ENCODE measurements at regions not wholly inside any gene's neighbourhood (a gene's known extent, or its start where the extent isn't known, plus 50 kb on each side); places are given as distances from the start of the nearest gene placed in this dataset.

DNA sequence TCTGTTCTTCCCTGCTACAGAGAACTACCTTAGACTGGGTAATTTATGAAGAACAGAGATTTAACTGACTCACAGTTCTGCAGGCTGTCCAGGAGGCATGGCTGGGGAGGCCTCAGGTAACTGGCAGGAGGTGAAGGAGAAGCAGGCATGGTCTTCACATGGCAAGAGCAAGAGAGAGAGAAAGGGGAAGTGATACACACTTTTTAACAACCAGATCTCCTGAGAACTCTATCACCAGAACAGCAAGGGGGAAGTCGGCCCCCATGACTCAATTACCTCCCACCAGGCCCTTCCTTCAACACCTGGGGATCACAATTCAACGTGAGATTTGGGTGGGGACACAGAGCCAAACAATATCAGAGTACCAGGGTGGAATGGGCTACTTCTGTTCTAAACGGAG is 766.8 kb downstream of the TLE1 start:
- TF ChIP-seq CTCF (conservative IDR thresholded peaks at IDR 0.05; ENCODE audit: low read length) (no peak), EZH2phosphoT487 (IDR thresholded peaks at IDR 0.05; ENCODE audit: borderline replicate concordance) (no peak)

Data from Loucy (cell line).